Stimulated activated naive CD8-positive, alpha-beta T cell treated with anti-CD3 and anti-CD28 coated beads, Interleukin-15, amount 100 ng/mL, for 72 hours (primary cell): ENCODE measurements at regions not wholly inside any gene's neighbourhood (a gene's known extent, or its start where the extent isn't known, plus 50 kb on each side); places are given as distances from the start of the nearest gene placed in this dataset.

Source experiments
- ATAC-seq: fragments of 150-1000 bp; cut with Tn5 transposase; 2 replicates; pipeline ENCODE4 v1.10.0; 2021; ENCODE audit warnings: mild to moderate bottlenecking, moderate library complexity
- DNase-seq, 2 donors: peaks; one replicate each; pipeline ENCODE4 v3.0.0; 2021 to 2022
- H3K27ac Mint-ChIP-seq, 2 donors: one replicate each; pipeline ENCODE4 v1.8.0; 2022; ENCODE audit warnings: mild to moderate bottlenecking in 2 of 2, mixed read lengths in 2 of 2, moderate library complexity in 2 of 2
- H3K27me3 Mint-ChIP-seq: one replicate; pipeline ENCODE4 v1.8.0; 2022; ENCODE audit warnings: mixed read lengths
- H3K4me1 Mint-ChIP-seq: one replicate; pipeline ENCODE4 v1.8.0; 2022; ENCODE audit warnings: mild to moderate bottlenecking, mixed read lengths
- H3K4me3 Mint-ChIP-seq, 2 donors: one replicate each; pipeline ENCODE4 v1.8.0; 2022; ENCODE audit warnings: mild to moderate bottlenecking in 2 of 2, mixed read lengths in 2 of 2, moderate library complexity in 1 of 2
- H3K9me3 Mint-ChIP-seq, 2 donors: one replicate each; pipeline ENCODE4 v1.8.0; 2022; ENCODE audit warnings: mixed read lengths in 2 of 2

DNA sequence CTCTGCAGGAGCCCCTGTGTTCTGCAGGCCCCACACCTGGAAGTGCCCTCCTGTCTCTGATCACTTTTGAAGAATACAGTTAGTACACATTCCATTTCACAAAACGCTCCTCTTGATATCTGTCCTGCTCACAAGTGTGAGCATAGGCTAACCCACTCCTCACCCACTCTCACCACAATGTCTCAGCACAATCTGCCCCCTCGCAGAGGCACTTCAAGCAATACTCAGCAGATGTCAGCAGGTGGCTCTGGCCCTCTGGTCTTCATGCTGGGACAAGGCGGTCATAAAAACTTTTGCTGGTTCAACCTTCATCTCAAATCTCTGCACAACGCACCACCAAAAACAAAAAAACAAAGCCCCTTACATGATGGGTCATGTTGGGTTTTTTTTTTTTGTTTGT is 671.2 kb downstream of the MATN1 start:
- H3K4me3 Mint-ChIP-seq, result no peak overlapping the region
- DNase-seq (no peak), ATAC-seq (no peak)
- H3K27me3 Mint-ChIP-seq, result peaks cover 54% of the 10 kb centered on the region
- no peaks in the 10 kb centered on the region for H3K4me1 Mint-ChIP-seq
- H3K9me3 Mint-ChIP-seq, result no peaks in the 10 kb centered on the region
- no peak overlapping the region for H3K27ac Mint-ChIP-seq

DNA sequence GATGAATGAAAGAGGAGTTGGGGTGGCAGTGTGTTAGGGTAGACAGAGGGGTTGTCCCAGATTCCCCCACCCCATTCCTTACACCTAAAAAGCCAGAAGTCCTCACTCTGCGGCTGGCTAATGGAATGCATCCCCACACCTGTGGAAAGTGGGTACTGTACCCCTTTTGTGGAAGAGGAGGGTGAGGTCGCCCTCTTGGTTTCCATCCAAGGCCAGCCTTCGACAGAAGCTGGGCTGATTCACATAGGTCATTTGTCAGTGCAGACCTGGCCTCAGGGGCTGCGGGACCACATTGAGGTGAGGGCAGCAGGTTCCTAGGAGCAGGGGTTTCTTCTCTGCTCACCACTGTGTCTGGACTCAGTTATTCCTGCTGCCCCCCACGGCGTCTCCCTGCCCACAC is 671.6 kb downstream of the MATN1 start:
- Mint-ChIP-seq H3K4me3 (no peak overlapping the region), H3K27me3 (peaks cover 57% of the 10 kb centered on the region), H3K9me3 (no peaks in the 10 kb centered on the region), H3K4me1 (no peaks in the 10 kb centered on the region), H3K27ac (no peak overlapping the region)
- no peak for DNase-seq
- ATAC-seq, result no peak

DNA sequence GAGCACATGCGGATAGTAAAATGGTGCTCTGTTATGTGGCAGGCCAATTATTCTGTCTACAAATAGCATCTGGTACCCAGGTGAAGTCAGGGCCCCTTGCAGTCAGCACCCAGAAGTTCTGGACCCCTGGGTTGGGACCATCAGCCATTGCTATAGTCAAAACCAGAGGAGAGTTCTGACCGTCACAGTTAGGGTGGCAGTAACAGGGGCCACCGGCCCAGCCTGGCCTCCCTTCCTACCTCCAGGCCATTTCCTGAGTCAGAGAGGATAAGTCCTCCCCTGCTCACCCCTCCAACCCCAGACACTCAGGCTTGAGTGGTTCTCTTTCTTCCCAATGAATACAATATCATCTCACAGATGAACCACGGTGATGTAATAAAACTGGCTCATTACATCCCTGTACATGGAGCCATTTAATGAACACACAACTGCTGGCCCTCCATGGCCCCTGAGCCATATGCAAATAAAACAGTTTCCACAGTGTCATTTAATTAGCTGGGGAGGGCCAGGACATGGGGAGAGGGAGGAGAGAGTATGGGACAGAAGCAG is 673.6 kb downstream of the MATN1 start:
- H3K27me3 Mint-ChIP-seq, result peaks cover 61% of the 10 kb centered on the region

DNA sequence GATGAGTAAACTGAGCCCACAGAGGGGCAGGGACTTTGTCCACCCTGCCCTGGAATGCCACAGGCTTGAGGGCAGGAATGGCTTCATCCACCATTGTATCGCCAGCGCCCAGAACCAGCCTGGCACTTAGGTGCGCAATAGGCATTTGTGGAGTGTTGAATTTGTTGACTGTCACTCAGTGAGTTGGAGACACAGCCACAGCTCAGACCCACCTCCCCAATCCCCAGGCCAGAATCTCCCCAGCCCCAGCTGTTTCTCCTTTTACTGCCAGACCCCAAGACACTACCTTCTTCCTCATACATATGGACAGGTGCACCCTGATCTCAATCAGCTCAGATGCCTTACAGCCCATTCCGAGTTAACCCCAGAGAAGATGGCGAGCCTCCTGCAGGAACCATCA is 674.5 kb downstream of the MATN1 start:
- Mint-ChIP-seq H3K4me3 (no peak overlapping the region), H3K4me1 (no peaks in the 10 kb centered on the region), H3K9me3 (no peaks in the 10 kb centered on the region), H3K27me3 (peaks cover 56% of the 10 kb centered on the region), H3K27ac (no peak overlapping the region)
- no peak for ATAC-seq
- no peak for DNase-seq

More for the DNA sequence above, 673.6 kb downstream of the MATN1 start:
- no peak for ATAC-seq
- DNase-seq, result no peak
- H3K4me3 Mint-ChIP-seq, result no peak overlapping the region
- H3K4me1 Mint-ChIP-seq, result no peaks in the 10 kb centered on the region
- H3K9me3 Mint-ChIP-seq, result no peaks in the 10 kb centered on the region
- H3K27ac Mint-ChIP-seq, result no peak overlapping the region

DNA sequence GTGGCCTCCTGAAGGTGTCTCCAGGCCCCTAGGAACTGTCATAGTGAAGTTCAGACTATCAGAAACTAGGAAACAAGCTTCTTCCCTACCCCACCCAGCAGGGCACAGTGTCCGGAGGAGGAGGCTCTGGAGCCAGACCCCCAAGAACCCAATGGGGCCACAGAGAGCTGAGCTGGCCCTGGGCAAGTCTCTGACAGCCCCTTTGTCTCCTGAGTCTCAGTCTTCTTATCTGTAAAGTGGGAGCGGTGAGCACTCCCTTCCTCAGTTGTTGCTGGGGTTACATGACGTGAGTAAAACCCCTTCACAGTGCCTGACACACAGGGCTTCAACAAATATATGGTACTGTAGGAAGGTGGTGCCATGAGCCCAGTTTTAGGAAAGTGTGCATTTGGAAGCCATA is 675.8 kb downstream of the MATN1 start:
- no peak overlapping the region for H3K4me3 Mint-ChIP-seq
- peaks cover 0 to 7% of the 10 kb centered on the region in 2 donors for H3K9me3 Mint-ChIP-seq
- no peak overlapping the region for H3K27ac Mint-ChIP-seq
- H3K27me3 Mint-ChIP-seq, result peaks cover 45% of the 10 kb centered on the region
- no peak for DNase-seq
- H3K4me1 Mint-ChIP-seq, result no peaks in the 10 kb centered on the region
- ATAC-seq, result no peak

DNA sequence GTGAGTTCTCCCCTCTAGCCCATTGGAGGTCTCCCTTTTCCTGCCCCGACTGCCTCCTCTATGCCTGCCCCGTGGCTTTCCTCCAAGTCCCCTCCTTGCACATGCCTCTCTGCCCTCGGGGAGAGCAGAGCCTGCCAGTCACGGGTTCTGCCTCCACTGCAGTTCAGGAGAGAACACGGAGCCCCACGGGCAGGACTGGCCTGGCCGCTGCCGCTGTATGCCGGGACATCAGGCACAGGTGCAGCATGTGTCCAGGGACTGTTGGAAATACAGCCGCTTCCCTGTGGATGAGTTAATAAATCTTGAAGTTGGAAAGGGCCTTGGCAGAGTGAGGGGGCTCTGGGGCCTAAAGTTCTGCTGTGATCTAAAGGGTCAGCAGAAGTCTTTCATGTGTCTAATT is 676.6 kb downstream of the MATN1 start:
- ATAC-seq (no peak), DNase-seq (no peak)
- no peak overlapping the region for H3K27ac Mint-ChIP-seq
- H3K27me3 Mint-ChIP-seq, result peaks cover 37% of the 10 kb centered on the region
- H3K4me1 Mint-ChIP-seq, result no peaks in the 10 kb centered on the region
- peaks cover 0 to 7% of the 10 kb centered on the region in 2 donors for H3K9me3 Mint-ChIP-seq
- no peak overlapping the region for H3K4me3 Mint-ChIP-seq

DNA sequence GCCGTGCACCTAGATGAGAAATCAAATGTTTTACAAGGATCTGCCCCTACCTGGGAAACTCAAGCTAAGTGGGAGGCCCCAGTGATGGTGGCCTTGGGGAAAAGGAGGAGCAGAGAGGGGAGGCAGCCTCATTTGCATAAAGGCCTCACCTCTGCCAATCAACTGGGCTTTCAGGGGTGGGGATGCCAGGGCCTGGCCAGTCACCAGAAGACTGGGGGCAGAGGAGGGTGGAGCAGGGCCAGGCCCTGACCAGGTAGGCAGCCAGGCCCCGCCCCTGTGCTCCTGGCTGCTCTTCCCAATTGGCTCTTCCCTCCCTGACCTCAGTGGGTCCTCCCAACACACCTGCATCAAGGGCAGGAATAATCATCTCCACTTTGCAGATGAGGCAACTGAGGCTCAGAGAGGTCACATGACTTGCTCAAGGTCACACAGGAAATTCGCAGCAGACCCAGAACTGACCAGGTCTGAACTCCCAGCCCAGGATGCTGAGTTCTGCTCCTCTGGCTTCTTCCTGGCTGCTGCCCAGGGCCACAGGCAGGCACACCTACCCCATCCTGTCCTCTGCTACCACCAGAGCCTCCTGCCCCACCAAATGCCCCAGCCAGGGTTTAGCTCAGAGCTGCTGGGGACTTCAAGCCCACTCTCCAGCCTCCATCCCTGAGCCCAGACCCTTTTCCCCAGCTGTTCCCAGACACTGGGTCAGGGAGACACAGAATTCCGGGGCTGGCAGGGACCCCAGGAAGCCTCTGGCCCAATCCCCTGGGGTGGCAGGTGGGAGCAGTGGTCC is 677.9 kb downstream of the MATN1 start:
- DNase-seq (no peak), ATAC-seq (no peak)
- Mint-ChIP-seq H3K27me3 (peaks cover 25% of the 10 kb centered on the region), H3K27ac (peak overlapping the region in 1 of 2 donors; percentile 63), H3K4me1 (no peaks in the 10 kb centered on the region), H3K4me3 (no peak overlapping the region), H3K9me3 (peaks cover 0 to 7% of the 10 kb centered on the region in 2 donors)

DNA sequence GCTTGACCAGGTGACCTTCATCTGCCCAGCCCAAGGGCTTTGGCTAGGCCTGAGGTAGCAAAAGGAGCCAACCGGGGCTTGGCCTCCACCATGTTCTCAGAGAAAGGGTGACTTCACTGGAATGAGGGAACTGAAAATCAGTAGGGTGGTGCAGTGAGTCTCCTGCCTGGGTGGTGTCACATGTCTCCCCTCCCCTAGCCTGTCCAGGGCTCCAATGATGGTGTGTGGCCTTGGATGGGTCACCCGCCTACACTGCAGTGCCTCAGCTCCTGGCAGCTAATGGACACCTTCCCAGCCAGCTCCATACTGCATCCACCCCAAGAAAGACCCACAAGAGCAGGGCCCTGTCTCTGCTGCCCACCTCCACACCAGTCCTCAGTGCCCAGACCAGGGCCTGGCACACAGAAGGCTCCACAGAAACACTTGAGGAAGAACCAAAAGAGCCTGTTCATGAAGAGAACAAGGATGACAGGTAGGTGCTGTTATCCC is 678.7 kb downstream of the MATN1 start:
- Mint-ChIP-seq H3K27ac (no peak overlapping the region), H3K27me3 (peaks cover 17% of the 10 kb centered on the region), H3K9me3 (peaks cover 0 to 7% of the 10 kb centered on the region in 2 donors), H3K4me3 (no peak overlapping the region), H3K4me1 (no peaks in the 10 kb centered on the region)
- no peak for DNase-seq
- no peak for ATAC-seq

DNA sequence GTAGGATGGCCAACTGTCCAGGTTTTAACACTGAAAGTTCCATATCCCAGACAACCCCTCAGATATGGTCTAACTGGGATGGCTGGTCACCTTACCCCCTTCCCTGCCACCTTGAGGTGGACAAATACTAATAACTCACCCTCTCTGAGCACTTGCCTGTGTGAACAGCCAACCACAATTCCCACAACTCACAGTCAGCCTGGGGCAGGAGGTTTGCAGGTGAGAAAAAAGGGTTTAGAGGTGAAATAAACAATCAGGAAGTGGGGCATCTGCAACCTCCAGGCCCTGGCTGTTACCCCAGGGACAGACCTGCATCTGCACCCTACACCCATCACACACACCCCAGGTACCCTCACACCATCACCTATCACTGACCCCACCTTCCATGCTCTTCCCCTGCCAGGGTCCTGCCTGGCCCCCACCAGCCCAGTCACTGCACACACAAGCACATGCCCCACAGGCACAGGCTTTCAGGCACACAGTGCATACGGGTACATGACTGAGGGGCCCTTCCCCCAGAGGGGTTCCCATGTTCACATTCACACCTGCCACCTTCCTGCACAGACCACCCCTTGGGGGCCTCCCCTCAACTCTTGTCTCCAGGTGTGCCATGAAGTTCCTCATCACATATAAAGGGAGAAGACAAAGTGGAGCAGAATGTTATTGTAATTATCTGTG is 679.5 kb downstream of the MATN1 start:
- Mint-ChIP-seq H3K27ac (no peak overlapping the region), H3K4me3 (no peak overlapping the region), H3K9me3 (peaks cover 0 to 7% of the 10 kb centered on the region in 2 donors), H3K4me1 (no peaks in the 10 kb centered on the region), H3K27me3 (peaks cover 13% of the 10 kb centered on the region)
- ATAC-seq (no peak), DNase-seq (no peak)

DNA sequence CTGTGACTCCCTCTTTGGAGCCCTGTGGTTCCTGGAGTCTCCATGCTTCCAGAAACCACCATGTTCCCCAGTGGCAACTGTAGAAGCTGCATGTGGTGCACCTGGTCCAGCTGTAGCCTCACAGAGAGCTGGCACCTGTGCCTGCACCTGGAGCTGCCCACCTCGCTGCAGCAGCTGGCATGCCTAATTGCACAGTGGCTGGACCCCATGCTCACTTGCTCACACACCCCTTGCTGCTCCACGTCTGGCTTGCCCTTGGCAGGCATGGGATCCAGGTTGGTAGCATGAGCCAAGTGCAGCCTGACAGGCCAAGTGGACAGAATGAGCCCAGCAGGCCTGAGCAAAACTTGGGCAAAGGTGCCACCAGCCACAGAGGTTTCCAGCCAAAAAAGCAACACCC is 680.1 kb downstream of the MATN1 start:
- Mint-ChIP-seq H3K27me3 (peaks cover 7% of the 10 kb centered on the region), H3K27ac (no peak overlapping the region), H3K9me3 (peaks cover 0 to 7% of the 10 kb centered on the region in 2 donors), H3K4me3 (no peak overlapping the region), H3K4me1 (no peaks in the 10 kb centered on the region)
- DNase-seq (no peak), ATAC-seq (no peak)

DNA sequence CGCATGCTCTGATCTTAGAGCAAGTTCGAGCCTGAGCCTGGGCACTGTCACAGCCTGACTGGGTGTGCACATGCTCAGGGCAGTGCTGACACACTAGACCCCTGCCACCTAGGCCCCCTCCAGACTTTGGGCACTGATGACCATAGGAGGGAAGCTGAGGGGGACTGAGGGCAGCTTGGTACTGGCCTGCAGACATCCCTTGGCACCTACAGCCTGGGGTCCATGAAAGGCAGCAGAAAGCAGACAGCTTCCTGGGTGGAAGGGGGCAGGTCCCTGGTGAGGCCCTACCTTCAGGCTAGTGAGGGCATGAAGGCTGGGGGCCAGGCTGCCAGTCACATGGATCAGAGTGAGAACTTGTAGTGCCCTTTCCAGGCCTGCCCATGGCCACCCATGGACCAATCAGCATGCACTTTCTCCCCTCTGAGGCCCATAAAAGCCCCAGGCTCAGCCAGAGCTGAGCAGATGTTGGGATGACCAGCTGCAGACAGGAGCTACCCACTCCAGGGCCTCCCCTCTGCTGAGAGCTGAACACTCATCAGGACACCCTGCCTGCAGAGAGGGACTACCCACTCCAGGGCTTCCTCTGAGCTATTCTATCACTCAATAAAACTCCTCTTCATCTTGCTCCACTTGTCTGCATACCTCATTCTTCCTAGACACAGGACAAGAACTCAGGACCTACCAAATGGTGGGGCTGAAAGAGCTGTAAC is 680.8 kb downstream of the MATN1 start:
- DNase-seq (no peak), ATAC-seq (no peak)
- H3K27me3 Mint-ChIP-seq, result peaks cover 7% of the 10 kb centered on the region
- H3K27ac Mint-ChIP-seq, result no peak overlapping the region
- H3K4me3 Mint-ChIP-seq, result no peak overlapping the region
- no peaks in the 10 kb centered on the region for H3K4me1 Mint-ChIP-seq
- peaks cover 0 to 7% of the 10 kb centered on the region in 2 donors for H3K9me3 Mint-ChIP-seq

DNA sequence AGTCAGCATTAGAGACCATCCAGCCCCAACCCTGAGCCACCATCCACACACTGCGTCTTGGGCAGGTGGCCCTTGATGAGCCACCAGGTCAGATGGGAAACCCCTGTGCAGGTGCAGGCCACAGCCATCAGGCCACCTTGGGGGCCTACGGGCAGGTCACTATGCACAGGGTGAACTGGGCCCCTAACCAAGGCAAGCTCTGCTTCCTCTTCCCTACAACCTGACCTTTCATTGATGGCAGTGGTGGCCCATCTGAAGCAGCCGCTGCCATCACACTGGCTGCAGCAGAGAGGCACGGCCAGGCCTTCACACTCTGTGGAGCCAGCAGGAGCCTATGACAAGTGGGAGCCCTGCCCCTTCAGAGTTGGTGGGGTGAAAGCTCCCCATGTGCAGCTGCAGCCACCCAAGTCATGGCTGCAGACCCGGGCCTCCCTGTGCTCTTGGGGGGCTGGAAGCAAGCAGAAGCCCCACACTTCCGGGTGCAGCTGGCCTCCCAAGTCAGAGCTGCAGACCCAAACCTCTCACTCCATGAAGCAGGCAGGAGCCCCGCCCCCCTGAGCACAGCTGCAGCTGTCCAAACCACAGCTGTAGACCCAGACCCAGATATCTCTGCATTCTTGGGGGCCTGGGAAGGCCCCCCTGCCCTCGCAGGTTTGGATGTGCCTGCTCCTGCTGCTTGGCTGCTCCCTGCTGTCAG is 681.5 kb downstream of the MATN1 start:
- Mint-ChIP-seq H3K4me1 (no peaks in the 10 kb centered on the region), H3K9me3 (peaks cover 0 to 7% of the 10 kb centered on the region in 2 donors), H3K4me3 (no peak overlapping the region), H3K27me3 (peaks cover 5% of the 10 kb centered on the region), H3K27ac (no peak overlapping the region)
- DNase-seq, result no peak
- no peak for ATAC-seq

DNA sequence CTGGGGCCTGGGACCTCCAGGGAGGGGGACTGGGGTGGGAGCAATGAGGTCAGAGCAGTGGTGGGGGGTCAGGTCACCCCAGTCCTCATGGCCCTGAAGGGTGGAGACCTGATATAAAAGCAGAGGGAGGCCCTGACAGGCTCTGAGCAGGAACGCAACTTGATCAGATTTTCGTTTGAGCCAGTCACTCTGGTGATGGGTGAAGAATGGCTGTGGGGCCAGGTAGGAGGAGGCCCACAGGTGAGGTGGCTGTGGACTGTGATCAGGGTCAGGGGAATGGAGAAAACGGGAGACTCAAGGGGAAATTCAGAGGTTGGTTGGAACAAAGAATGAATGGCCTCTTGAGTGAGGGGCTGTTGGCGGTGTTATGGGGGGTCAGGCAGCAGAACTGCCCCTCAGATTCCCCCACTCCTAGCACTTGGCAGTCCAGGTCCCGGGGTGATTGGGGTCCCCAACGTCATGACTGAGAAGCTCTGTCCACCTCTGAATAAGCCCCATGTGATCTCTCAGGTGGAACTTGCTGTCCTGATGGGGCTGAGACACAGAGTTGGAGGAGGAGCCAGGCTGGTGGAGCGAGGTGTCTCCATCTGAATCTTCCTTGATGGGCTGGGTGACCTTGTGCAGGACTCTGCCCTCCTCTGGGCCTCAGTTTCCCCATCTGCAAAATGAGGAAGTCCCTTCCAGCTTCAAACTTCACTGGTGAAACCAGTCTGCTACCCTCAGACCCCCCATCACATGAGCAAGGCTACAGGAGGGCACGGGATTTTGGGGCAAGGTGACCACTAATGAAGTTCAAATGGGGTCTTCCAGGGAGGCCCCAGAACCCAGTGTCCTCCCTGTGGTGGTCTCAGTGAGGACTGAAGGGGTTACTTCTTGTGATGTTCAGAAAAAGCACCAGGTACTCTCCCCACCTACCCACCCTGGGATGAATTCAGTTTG is 683.0 kb downstream of the MATN1 start:
- no peak overlapping the region for H3K4me3 Mint-ChIP-seq
- no peaks in the 10 kb centered on the region for H3K4me1 Mint-ChIP-seq
- ATAC-seq, result no peak
- H3K27me3 Mint-ChIP-seq, result no peaks in the 10 kb centered on the region
- H3K27ac Mint-ChIP-seq, result no peak overlapping the region
- H3K9me3 Mint-ChIP-seq, result peaks cover 0 to 7% of the 10 kb centered on the region in 2 donors
- DNase-seq, result no peak

DNA sequence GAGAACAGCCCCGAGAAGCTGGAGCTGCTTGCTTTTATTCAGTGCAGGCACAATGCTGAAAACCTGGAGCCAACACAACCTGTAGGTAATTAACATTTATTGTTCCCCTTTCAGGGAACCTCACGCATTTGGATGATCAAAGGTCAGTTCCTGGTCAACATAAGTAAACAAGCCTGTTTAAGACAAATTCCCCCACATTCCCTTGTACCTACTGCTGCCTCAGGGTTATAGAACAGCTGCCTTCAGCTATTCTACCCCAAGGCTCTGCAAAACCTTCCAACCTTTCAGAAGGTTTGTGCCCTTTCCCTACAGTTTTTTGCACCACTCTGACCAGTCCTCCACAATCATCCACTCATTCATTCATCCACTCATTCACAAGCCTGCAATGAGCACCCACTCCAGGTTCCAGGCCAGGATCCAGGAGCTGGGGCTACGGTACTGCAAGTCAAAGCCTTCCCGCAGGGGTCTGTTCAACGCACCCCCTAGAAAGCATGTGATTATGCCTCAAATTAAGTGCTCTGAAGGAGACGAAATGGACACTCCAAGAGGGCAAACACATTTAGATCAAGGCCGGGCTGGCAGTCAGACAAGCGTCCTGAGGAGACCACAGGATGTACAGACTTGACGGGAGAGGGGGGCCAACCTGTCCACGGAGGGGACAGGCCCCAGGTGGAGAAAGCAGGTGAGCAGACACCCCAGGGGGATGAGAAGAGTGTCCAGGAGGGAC is 683.9 kb downstream of the MATN1 start:
- H3K4me3 Mint-ChIP-seq, result no peak overlapping the region
- H3K9me3 Mint-ChIP-seq, result peaks cover 0 to 7% of the 10 kb centered on the region in 2 donors
- DNase-seq (no peak), ATAC-seq (no peak)
- H3K27ac Mint-ChIP-seq, result no peak overlapping the region
- no peaks in the 10 kb centered on the region for H3K27me3 Mint-ChIP-seq
- H3K4me1 Mint-ChIP-seq, result no peaks in the 10 kb centered on the region
